ENCODE measurements at regions not wholly inside any gene's neighbourhood (a gene's known extent, or its start where the extent isn't known, plus 50 kb on each side); places are given as distances from the start of the nearest gene placed in this dataset.

- Histone ChIP-seq H3K4me1 (ENCODE audit: insufficient read depth) (peaks cover 44% of the 10 kb centered on the region), H3K9me2 (ENCODE audit: insufficient read depth) (peaks cover 3% of the 10 kb centered on the region; the same call in 1 of the 2 replicates), H3K4me3 (no peak overlapping the region), H2AFZ (peak overlapping the region; percentile 72; the same call in 1 of the 2 replicates), H3F3A (replicated peaks; ENCODE audit: low read depth) (no peaks in the 10 kb centered on the region), H3K79me2 (replicated peaks; ENCODE audit: insufficient read depth) (no peaks in the 10 kb centered on the region), H3K4me2 (peak overlapping the region; percentile 55), H4K20me1 (replicated peaks; ENCODE audit: insufficient read depth) (no peaks in the 10 kb centered on the region), H3K27me3 (ENCODE audit: insufficient read depth) (no peaks in the 10 kb centered on the region), H3K36me3 (ENCODE audit: insufficient read depth) (no peaks in the 10 kb centered on the region), H3K27ac (ENCODE audit: low read depth) (no peak overlapping the region; the same call in 1 of the 2 replicates)
- H3K27ac Mint-ChIP-seq: peak overlapping the region; percentile 63; the same call in 1 of the 2 replicates
- H3K4me3 Mint-ChIP-seq: no peak overlapping the region
- TF ChIP-seq, protein P1, sequence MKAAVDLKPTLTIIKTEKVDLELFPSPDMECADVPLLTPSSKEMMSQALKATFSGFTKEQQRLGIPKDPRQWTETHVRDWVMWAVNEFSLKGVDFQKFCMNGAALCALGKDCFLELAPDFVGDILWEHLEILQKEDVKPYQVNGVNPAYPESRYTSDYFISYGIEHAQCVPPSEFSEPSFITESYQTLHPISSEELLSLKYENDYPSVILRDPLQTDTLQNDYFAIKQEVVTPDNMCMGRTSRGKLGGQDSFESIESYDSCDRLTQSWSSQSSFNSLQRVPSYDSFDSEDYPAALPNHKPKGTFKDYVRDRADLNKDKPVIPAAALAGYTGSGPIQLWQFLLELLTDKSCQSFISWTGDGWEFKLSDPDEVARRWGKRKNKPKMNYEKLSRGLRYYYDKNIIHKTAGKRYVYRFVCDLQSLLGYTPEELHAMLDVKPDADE (IDR thresholded peaks at IDR 0.05): no peak
- TF ChIP-seq, protein P2, sequence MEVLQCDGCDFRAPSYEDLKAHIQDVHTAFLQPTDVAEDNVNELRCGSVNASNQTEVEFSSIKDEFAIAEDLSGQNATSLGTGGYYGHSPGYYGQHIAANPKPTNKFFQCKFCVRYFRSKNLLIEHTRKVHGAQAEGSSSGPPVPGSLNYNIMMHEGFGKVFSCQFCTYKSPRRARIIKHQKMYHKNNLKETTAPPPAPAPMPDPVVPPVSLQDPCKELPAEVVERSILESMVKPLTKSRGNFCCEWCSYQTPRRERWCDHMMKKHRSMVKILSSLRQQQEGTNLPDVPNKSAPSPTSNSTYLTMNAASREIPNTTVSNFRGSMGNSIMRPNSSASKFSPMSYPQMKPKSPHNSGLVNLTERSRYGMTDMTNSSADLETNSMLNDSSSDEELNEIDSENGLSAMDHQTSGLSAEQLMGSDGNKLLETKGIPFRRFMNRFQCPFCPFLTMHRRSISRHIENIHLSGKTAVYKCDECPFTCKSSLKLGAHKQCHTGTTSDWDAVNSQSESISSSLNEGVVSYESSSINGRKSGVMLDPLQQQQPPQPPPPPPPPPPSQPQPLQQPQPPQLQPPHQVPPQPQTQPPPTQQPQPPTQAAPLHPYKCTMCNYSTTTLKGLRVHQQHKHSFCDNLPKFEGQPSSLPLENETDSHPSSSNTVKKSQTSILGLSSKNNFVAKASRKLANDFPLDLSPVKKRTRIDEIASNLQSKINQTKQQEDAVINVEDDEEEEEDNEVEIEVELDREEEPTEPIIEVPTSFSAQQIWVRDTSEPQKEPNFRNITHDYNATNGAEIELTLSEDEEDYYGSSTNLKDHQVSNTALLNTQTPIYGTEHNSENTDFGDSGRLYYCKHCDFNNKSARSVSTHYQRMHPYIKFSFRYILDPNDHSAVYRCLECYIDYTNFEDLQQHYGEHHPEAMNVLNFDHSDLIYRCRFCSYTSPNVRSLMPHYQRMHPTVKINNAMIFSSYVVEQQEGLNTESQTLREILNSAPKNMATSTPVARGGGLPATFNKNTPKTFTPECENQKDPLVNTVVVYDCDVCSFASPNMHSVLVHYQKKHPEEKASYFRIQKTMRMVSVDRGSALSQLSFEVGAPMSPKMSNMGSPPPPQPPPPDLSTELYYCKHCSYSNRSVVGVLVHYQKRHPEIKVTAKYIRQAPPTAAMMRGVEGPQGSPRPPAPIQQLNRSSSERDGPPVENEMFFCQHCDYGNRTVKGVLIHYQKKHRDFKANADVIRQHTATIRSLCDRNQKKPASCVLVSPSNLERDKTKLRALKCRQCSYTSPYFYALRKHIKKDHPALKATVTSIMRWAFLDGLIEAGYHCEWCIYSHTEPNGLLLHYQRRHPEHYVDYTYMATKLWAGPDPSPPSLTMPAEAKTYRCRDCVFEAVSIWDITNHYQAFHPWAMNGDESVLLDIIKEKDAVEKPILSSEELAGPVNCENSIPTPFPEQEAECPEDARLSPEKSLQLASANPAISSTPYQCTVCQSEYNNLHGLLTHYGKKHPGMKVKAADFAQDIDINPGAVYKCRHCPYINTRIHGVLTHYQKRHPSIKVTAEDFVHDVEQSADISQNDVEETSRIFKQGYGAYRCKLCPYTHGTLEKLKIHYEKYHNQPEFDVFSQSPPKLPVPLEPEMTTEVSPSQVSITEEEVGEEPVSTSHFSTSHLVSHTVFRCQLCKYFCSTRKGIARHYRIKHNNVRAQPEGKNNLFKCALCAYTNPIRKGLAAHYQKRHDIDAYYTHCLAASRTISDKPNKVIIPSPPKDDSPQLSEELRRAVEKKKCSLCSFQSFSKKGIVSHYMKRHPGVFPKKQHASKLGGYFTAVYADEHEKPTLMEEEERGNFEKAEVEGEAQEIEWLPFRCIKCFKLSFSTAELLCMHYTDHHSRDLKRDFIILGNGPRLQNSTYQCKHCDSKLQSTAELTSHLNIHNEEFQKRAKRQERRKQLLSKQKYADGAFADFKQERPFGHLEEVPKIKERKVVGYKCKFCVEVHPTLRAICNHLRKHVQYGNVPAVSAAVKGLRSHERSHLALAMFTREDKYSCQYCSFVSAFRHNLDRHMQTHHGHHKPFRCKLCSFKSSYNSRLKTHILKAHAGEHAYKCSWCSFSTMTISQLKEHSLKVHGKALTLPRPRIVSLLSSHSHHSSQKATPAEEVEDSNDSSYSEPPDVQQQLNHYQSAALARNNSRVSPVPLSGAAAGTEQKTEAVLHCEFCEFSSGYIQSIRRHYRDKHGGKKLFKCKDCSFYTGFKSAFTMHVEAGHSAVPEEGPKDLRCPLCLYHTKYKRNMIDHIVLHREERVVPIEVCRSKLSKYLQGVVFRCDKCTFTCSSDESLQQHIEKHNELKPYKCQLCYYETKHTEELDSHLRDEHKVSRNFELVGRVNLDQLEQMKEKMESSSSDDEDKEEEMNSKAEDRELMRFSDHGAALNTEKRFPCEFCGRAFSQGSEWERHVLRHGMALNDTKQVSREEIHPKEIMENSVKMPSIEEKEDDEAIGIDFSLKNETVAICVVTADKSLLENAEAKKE (CRISPR knock-in tag; IDR thresholded peaks at IDR 0.05): no peak
- TF ChIP-seq JUNB (IDR thresholded peaks at IDR 0.05; ENCODE audit: unreplicated experiment) (no peak), STAT1 (IDR thresholded peaks at IDR 0.05; ENCODE audit: unreplicated experiment) (no peak), NANOG (IDR thresholded peaks at IDR 0.05; ENCODE audit: borderline replicate concordance) (no peak), CREB1 (CRISPR knock-in tag; IDR thresholded peaks at IDR 0.05; ENCODE audit: low read depth) (no peak)
- TF ChIP-seq, protein P3, sequence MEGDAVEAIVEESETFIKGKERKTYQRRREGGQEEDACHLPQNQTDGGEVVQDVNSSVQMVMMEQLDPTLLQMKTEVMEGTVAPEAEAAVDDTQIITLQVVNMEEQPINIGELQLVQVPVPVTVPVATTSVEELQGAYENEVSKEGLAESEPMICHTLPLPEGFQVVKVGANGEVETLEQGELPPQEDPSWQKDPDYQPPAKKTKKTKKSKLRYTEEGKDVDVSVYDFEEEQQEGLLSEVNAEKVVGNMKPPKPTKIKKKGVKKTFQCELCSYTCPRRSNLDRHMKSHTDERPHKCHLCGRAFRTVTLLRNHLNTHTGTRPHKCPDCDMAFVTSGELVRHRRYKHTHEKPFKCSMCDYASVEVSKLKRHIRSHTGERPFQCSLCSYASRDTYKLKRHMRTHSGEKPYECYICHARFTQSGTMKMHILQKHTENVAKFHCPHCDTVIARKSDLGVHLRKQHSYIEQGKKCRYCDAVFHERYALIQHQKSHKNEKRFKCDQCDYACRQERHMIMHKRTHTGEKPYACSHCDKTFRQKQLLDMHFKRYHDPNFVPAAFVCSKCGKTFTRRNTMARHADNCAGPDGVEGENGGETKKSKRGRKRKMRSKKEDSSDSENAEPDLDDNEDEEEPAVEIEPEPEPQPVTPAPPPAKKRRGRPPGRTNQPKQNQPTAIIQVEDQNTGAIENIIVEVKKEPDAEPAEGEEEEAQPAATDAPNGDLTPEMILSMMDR (conservative IDR thresholded peaks at IDR 0.05; ENCODE audit: low read depth in 2 of 2): no peak
- TF ChIP-seq, protein P4, sequence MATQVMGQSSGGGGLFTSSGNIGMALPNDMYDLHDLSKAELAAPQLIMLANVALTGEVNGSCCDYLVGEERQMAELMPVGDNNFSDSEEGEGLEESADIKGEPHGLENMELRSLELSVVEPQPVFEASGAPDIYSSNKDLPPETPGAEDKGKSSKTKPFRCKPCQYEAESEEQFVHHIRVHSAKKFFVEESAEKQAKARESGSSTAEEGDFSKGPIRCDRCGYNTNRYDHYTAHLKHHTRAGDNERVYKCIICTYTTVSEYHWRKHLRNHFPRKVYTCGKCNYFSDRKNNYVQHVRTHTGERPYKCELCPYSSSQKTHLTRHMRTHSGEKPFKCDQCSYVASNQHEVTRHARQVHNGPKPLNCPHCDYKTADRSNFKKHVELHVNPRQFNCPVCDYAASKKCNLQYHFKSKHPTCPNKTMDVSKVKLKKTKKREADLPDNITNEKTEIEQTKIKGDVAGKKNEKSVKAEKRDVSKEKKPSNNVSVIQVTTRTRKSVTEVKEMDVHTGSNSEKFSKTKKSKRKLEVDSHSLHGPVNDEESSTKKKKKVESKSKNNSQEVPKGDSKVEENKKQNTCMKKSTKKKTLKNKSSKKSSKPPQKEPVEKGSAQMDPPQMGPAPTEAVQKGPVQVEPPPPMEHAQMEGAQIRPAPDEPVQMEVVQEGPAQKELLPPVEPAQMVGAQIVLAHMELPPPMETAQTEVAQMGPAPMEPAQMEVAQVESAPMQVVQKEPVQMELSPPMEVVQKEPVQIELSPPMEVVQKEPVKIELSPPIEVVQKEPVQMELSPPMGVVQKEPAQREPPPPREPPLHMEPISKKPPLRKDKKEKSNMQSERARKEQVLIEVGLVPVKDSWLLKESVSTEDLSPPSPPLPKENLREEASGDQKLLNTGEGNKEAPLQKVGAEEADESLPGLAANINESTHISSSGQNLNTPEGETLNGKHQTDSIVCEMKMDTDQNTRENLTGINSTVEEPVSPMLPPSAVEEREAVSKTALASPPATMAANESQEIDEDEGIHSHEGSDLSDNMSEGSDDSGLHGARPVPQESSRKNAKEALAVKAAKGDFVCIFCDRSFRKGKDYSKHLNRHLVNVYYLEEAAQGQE (IDR thresholded peaks at IDR 0.05; ENCODE audit: unreplicated experiment): no peak
- no peaks in the 10 kb centered on the region for H3K27me3 Mint-ChIP-seq (ENCODE audit: insufficient read depth, low read depth, poor library complexity)
- H3K9me3 Mint-ChIP-seq: no peaks in the 10 kb centered on the region
- DNase-seq (ENCODE audit: low spot score) (no peak), ATAC-seq (peak; percentile 63)
- no peaks in the 10 kb centered on the region for H3K36me3 Mint-ChIP-seq (ENCODE audit: low read depth)
- peaks cover 42% of the 10 kb centered on the region for H3K4me1 Mint-ChIP-seq
Measured at GRCh38 chr14:61602733-61603077, 92.6 kb upstream of the HIF1A start.
